GM19372 (cell line): ENCODE measurements at regions not wholly inside any gene's neighbourhood (a gene's known extent, or its start where the extent isn't known, plus 50 kb on each side); places are given as distances from the start of the nearest gene placed in this dataset.
"Not testable (repeated sequence)": the region's sequence is repeated elsewhere in the genome, so short reads cannot be mapped to it uniquely, and the experiment has no call there.

Experiments
- ATAC-seq: cut with Tn5 transposase; IDR thresholded peaks from one replicate; pipeline ENCODE4 v1.9.1; 2021; ENCODE audit warnings: mild to moderate bottlenecking, low read depth, moderate library complexity; ENCODE audit not compliant: unreplicated experiment

DNA sequence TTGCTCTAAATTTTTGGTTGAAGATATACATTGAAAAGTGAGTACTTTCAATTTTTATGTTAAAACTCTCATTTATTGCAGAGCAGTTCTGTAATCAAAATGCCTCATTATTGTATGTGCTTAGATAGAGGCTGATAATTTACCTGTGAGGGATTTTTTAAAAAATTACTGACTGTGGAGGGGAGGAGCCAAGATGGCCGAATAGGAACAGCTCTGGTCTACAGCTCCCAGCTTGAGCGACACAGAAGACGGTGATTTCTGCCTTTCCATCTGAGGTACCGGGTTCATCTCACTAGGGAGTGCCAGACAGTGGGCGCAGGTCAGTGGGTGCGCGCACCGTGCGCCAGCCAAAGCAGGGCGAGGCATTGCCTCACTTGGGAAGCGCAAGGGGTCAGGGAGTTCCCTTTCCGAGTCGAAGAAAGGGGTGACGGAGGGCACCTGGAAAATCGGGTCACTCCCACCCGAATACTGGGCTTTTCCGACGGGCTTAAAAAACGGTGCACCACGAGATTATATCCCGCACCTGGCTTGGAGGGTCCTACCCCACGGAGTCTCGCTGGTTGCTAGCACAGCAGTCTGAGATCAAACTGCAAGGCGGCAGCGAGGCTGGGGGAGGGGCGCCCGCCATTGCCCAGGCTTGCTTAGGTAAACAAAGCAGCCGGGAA lies 89.4 kb downstream of the DDX11 start:
- ATAC-seq = not testable (repeated sequence)

GRCh38 chr12:31174293-31174692 lies 100.6 kb downstream of the DDX11 start:
- ATAC-seq = not testable (repeated sequence)

GRCh38 chr12:31177514-31177913 lies 103.9 kb downstream of the DDX11 start:
- not testable (repeated sequence) for ATAC-seq

GRCh38 chr12:31178875-31179274 lies 105.2 kb downstream of the DDX11 start:
- not testable (repeated sequence) for ATAC-seq

DNA sequence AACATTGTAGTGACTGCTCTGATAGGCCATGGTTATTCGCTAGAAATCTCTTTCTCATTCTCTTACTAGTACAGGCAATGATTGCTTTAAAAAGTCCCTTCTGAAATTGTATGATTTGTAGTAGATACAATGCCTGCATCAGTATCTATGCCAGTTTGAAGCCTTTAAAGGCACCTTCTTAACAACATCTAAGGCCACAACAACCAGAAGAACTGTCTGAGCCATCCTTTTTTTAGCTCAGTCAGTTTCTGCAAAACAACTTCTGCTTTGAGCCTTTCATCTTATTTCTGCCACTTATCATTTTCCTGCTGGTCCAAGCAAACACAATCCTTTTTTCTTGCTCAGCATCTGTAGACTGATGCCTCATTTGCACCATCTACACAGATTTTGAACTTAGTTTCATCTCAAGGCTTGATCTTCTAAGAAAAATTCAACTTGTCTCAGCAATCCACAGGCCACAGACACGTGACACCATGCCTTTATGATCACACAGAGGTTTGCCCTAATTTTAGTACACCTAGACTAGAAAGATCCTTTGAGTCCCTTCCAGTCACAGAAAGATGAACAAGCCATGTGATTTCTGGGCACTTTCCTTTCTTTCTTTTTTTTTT lies 106.1 kb downstream of the DDX11 start:
- not testable (repeated sequence) for ATAC-seq

DNA sequence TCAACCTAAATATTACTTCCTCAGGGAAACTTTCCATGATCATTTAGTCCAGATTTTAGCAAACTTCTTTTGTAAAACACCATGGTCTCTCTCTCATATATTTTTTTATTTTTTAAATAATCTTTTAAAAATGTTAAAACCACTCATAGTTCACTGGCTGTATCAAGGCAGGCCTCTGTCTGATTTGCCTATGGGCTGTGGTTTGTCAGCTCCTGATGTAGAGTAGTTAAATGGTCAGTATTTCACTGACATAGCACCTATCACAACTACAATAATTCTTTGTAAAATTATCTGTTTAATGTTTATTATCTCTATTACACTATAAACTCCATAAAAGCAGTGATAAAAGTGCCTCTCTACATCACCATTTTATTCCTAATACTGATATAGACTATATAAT lies 108.9 kb downstream of the DDX11 start:
- ATAC-seq = not testable (repeated sequence)

GRCh38 chr12:31183107-31183506 lies 109.4 kb downstream of the DDX11 start:
- ATAC-seq = not testable (repeated sequence)

DNA sequence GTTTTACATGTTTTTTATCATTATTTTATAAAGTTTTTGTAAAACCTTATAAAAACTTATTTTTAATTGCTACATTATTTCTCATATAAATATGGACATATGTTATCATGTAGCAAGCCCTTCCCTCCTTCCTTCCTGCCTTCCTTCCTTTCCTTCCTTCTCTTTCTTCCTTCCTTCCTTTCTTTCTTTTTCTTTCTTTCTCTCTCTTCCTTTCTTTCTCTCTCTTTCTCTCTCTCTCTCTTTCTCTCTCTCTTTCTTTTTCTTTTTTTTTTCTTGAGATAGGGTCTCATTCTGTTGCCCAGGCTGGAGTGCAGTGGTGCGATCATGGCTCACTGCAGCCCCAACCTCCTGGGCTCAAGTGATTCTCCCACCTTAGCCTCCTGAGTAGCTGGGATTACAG lies 110.2 kb downstream of the DDX11 start:
- not testable (repeated sequence) for ATAC-seq

DNA sequence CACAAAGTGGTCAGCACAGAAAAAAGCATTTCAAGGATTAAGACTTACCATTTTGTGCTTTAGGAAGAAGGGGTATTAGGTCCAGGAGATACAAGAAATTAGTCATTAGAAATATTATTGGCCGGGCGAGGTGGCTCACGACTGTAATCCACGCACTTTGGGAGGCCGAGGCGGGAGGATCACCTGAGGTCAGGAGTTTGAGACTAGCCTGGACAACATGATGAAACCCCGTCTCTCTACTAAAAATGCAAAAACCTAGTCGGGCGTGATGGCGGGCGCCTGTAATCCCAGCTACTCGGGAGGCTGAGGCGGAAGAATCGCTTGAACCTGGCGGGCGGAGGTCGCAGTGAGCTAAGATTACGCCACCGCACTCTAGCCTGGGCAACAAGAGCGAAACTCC lies 111.0 kb downstream of the DDX11 start:
- ATAC-seq = not testable (repeated sequence)

DNA sequence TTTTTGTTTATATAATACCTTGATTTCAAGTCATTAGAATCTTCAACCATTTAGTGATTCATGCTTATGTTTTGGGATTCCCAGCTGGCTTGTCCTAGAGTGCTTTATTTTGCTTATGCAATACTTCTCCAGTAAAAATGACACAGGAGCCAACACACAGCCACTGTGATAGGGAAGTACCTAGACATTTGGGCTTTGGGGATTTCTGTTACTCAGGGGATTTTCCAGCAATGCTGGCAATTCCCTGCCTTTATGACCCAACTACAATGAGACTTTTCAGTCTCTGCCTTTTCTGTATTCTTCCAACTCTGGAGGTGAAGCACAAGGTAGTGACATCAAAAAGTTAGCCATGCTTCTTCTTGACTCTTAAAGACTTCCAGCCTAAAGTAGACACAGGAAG lies 119.0 kb downstream of the DDX11 start:
- not testable (repeated sequence) for ATAC-seq

DNA sequence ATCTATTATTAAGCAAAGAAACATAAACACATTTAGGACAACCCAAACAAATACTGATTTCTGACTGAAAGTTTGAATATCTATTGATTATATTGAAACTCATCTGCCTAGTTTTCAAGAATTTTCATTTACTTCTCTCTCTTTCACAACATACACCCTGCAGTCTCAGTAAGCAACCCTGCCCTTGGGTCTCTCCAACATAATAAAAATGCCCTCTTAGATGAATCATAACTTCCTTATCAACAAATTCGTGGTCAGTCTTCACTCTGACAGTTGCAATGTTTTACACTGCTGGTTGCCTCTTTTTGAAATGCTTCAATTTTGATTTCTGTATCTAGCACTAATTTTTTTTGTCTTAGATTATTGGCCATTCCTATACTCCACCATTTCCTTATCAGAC lies 122.0 kb downstream of the DDX11 start:
- not testable (repeated sequence) for ATAC-seq

GRCh38 chr12:31199476-31199875 lies 125.8 kb downstream of the DDX11 start:
- not testable (repeated sequence) for ATAC-seq

GRCh38 chr12:31201382-31201781 lies 124.6 kb downstream of the SINHCAF start:
- ATAC-seq = no peak

GRCh38 chr12:31203261-31203660 lies 122.7 kb downstream of the SINHCAF start:
- no peak for ATAC-seq

- peak; percentile 88 for ATAC-seq
These were observed 120.9 kb downstream of the SINHCAF start for GRCh38 chr12:31205054-31205453.

DNA sequence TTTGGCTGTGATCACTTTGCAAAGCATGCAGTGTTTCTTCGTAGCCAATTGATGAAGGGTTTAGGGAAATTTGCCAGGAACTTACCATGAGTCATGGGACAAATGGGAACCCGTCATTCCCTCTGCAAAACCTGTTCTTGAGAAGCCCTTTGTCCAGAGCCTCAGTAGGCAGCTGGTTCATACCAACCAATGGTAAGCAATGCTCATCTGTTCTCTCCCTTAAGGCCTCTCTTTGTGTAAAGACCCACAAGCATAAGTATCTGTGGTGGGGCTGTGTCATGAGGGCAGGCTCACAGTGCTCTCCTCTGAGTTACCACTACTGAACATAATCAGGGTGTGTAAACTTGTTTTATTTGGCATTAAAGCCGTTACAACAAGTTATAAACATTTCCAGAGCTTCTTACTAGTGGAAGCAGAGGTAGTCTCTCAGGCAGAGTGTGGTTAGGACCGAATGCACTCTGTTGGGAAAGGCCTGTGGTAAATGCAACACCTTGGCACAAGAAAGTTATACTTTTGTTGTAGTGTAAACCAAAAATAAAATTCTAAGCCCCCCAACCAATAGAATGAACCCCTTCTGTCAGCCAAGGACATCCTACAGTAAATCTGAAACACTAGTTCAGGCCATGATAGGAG lies 119.8 kb downstream of the SINHCAF start:
- no peak for ATAC-seq

- ATAC-seq = no peak
These were observed 118.0 kb downstream of the SINHCAF start for GRCh38 chr12:31207799-31208465.

GRCh38 chr12:31210104-31210503 lies 115.8 kb downstream of the SINHCAF start:
- no peak for ATAC-seq

DNA sequence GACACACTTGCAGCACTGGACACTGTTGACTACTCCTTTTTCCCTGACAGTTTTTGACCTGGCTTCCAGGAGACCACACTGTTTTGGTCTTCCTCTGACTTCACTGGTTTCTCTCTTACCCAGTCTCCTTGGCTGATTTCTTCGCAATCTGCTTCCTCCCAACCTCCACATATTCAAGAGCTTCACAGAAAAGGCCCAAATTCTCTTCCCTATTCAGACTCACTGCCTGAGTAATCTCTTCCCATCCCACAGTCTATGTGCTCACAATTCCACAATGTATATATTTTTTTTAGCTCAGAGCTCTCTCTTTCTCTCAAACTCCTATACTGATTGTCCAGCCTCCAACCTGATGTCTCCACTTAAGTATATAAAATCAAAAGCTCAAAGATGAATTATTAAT lies 115.4 kb downstream of the SINHCAF start:
- no peak for ATAC-seq

DNA sequence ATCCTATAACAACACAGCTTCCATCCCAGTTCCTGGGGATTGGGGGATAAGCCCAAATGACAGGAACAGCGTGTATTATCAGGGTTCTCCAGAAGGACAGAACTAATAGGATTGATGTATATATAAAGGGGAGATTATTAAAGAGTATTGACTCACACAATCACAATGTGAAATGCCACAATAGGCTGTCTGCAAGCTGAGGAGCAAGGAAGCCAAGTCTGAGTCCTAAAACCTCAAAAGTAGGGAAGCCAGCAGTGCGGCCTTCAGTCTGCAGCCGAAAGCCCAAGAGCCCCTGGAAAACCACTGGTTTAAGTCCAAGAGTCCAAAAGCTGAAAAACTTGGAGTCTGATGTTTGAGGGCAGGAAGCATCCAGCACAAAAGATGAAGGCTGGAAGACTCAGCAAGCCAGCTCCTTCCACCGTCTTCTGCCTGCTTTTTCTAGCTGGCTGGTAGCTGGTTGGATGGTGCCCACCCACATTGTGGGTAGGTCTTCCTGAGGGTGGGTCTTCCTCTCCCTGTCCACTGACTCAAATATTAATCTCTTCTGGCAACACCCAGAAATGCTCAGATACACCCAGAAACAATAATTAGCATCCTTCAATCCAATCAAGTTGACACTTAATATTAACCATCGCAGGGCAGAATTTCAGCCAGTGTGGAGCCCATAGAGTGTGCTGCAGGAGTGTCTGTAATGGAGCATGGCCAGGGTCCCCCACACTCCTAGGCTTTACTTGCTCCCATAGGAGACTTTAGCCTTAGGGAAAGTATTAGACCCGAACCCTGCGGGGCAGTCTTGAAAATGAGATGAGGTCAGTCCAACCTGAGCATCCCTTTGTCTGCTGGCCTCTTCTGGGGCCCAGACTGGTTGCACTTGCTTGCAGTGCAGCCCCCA lies 111.1 kb downstream of the SINHCAF start:
- no peak for ATAC-seq
